Skeletal muscle cell (primary cell): ENCODE measurements at regions not wholly inside any gene's neighbourhood (a gene's known extent, or its start where the extent isn't known, plus 50 kb on each side); places are given as distances from the start of the nearest gene placed in this dataset.

Source experiments
- DNase-seq: peaks from one replicate; pipeline ENCODE4 v3.0.0-alpha.2; 2010; ENCODE audit warnings: low read depth
- H3K4me3 ChIP-seq: 2 replicates; pipeline ENCODE4 v1.5.1; 2011; ENCODE audit warnings: low read depth, mild to moderate bottlenecking, control low read depth, low read length, moderate library complexity

DNA sequence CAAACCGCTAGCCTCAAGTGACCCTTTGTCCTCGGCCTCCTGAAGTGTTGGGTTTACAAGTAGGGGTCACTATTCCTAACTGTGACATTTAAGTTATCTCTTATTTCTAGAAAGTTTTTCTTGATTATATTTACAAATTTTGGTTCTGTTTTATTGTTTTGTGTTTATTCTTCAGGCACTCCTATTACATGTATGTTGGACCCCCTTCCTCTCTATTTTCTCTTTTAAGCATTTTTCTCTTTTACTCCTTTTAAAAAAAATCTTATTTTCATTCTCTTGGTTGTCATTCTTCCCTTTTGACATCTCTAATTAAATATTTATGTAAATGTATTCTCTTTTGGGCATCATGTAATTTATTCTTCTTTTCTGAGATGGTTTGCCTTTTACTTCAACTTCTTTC lies 50.4 kb upstream of the MAP3K7 start:
- DNase-seq: no peak
- H3K4me3 ChIP-seq: no peak overlapping the region
